HEK293 (cell line): ENCODE measurements at regions not wholly inside any gene's neighbourhood (a gene's known extent, or its start where the extent isn't known, plus 50 kb on each side); places are given as distances from the start of the nearest gene placed in this dataset.

Experiments used
- CTCF ChIA-PET: fragments of 350-600 bp; formaldehyde crosslinking; extraction: SDS; loops from one replicate; lab custom pipeline; 2021; ENCODE audit warnings: antibody characterized with exemption; lab: Yijun Ruan, JAX
- POLR2A ChIA-PET: fragments of 300-600 bp; formaldehyde crosslinking; extraction: SDS; loops from one replicate; lab custom pipeline; 2020; ENCODE audit warnings: antibody characterized with exemption, inconsistent platforms; lab: Yijun Ruan, JAX
- H3K27ac ChIP-seq: fragments of 200-500 bp; sonication (Bioruptor generic); 2 replicates; pipeline ENCODE4 v1.5.1; 2014; ENCODE audit warnings: low read depth, low read length, control low read depth, inconsistent platforms; ENCODE audit errors: extremely low read depth
- H3K36me3 ChIP-seq, 2 experiments: fragments of 200-500 bp in 1 of 2; sonication (Bioruptor generic) in 1 of 2; 1 replicate in 1 of 2; 2 replicates in 1 of 2; pipeline ENCODE4 v1.5.1; 2014 to 2017; ENCODE audit warnings: inconsistent platforms in 2 of 2, low read length in 2 of 2; ENCODE audit not compliant: control insufficient read depth in 2 of 2, insufficient read depth in 1 of 2
- H3K4me1 ChIP-seq: fragments of 200-500 bp; sonication (Bioruptor generic); 2 replicates; pipeline ENCODE4 v1.5.1; 2014; ENCODE audit warnings: mild to moderate bottlenecking, low read length, inconsistent platforms; ENCODE audit not compliant: control insufficient read depth, insufficient read depth
- H3K4me3 ChIP-seq: 2 replicates; pipeline ENCODE4 v1.5.1; 2011; ENCODE audit warnings: low read depth, mild to moderate bottlenecking, control low read depth, low read length, moderate library complexity
- H3K9me3 ChIP-seq: fragments of 200-500 bp; sonication (Bioruptor generic); 2 replicates; pipeline ENCODE4 v1.5.1; 2014; ENCODE audit warnings: low read depth, low read length, inconsistent platforms; ENCODE audit not compliant: control insufficient read depth, insufficient read depth
- GFI1B ChIP-seq: fragments of 450-650 bp; formaldehyde crosslinking; IDR thresholded peaks from 2 replicates; pipeline ENCODE4 v1.5.1; 2016; ENCODE audit warnings: missing biosample characterization, missing genetic modification characterization
- GLIS1 ChIP-seq: fragments of 450-650 bp; formaldehyde crosslinking; IDR thresholded peaks from 2 replicates; pipeline ENCODE4 v1.5.1; 2016; ENCODE audit warnings: missing biosample characterization, missing genetic modification characterization
- SCRT1 ChIP-seq: fragments of 450-650 bp; formaldehyde crosslinking; IDR thresholded peaks from 2 replicates; pipeline ENCODE4 v1.5.1; 2016; ENCODE audit warnings: missing biosample characterization, missing genetic modification characterization, borderline replicate concordance
- SCRT2 ChIP-seq: fragments of 450-650 bp; formaldehyde crosslinking; IDR thresholded peaks from 2 replicates; pipeline ENCODE4 v1.5.1; 2016; ENCODE audit warnings: missing biosample characterization, missing genetic modification characterization
- ZBTB21 ChIP-seq: fragments of 450-650 bp; formaldehyde crosslinking; IDR thresholded peaks from 2 replicates; pipeline ENCODE4 v1.5.1; 2017; ENCODE audit warnings: missing biosample characterization, missing genetic modification characterization
- ZNF112 ChIP-seq: fragments of 450-650 bp; formaldehyde crosslinking; IDR thresholded peaks from 2 replicates; pipeline ENCODE4 v1.5.0; 2017; ENCODE audit warnings: missing biosample characterization, missing genetic modification characterization
- ZNF132 ChIP-seq: fragments of 450-650 bp; formaldehyde crosslinking; IDR thresholded peaks from 2 replicates; pipeline ENCODE4 v1.5.1; 2017; ENCODE audit warnings: missing biosample characterization, missing genetic modification characterization, borderline replicate concordance
- ZNF174 ChIP-seq: fragments of 450-650 bp; formaldehyde crosslinking; IDR thresholded peaks from 2 replicates; pipeline ENCODE4 v1.5.0; 2017; ENCODE audit warnings: missing biosample characterization, mild to moderate bottlenecking, missing genetic modification characterization
- ZNF202 ChIP-seq: fragments of 450-650 bp; formaldehyde crosslinking; IDR thresholded peaks from 2 replicates; pipeline ENCODE4 v1.5.1; 2016; ENCODE audit warnings: missing biosample characterization, missing genetic modification characterization, borderline replicate concordance
- ZNF266 ChIP-seq: fragments of 450-650 bp; formaldehyde crosslinking; IDR thresholded peaks from 2 replicates; pipeline ENCODE4 v1.5.1; 2016; ENCODE audit warnings: missing biosample characterization, missing genetic modification characterization, low read depth
- ZNF350 ChIP-seq: fragments of 450-650 bp; formaldehyde crosslinking; IDR thresholded peaks from 2 replicates; pipeline ENCODE4 v1.5.0; 2017; ENCODE audit warnings: missing biosample characterization, mild to moderate bottlenecking, missing genetic modification characterization
- ZNF510 ChIP-seq: fragments of 450-650 bp; formaldehyde crosslinking; IDR thresholded peaks from 2 replicates; pipeline ENCODE4 v1.5.1; 2018; ENCODE audit warnings: mild to moderate bottlenecking, missing genetic modification characterization, missing biosample characterization; ENCODE audit not compliant: insufficient replicate concordance
- ZNF514 ChIP-seq: fragments of 450-650 bp; formaldehyde crosslinking; IDR thresholded peaks from 2 replicates; pipeline ENCODE4 v1.5.1; 2016; ENCODE audit warnings: missing biosample characterization, missing genetic modification characterization
- ZNF571 ChIP-seq: fragments of 450-650 bp; formaldehyde crosslinking; IDR thresholded peaks from 2 replicates; pipeline ENCODE4 v1.5.0; 2017; ENCODE audit warnings: missing biosample characterization, missing genetic modification characterization
- TF ChIP-seq, protein P1 (sequence below): fragments of 450-650 bp; formaldehyde crosslinking; IDR thresholded peaks from 2 replicates; pipeline ENCODE4 v1.5.1; 2017; ENCODE audit warnings: missing biosample characterization, missing genetic modification characterization
- TF ChIP-seq, protein P2 (sequence below): fragments of 450-650 bp; formaldehyde crosslinking; IDR thresholded peaks from 2 replicates; pipeline ENCODE4 v1.5.1; 2016; ENCODE audit warnings: missing biosample characterization, missing genetic modification characterization
- TF ChIP-seq, protein P3 (sequence below): fragments of 450-650 bp; formaldehyde crosslinking; IDR thresholded peaks from 2 replicates; pipeline ENCODE4 v1.5.1; 2016; ENCODE audit warnings: missing biosample characterization, missing genetic modification characterization

DNA sequence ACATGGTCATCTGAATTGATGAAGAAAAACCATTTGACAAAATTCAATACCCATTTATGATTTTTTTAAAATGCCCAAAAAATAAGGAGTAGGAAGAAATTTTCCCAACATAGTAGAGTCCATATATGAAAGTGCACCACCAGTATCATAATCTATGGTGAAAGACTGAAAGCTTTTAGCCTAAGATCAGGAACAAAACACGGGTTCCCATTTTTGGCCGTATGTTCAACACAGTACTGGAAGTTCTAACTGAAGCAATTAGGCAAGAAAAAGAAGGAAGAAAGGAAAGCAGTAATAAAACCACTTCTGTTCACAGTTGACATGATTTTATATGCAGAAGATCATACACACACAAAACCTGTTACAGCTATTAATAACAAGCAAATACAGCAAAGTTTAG, 227.8 kb upstream of the RAB4A start:
- Histone ChIP-seq H3K36me3 (no peaks in the 10 kb centered on the region), H3K27ac (no peak overlapping the region), H3K4me3 (no peak overlapping the region), H3K4me1 (no peaks in the 10 kb centered on the region), H3K9me3 (no peaks in the 10 kb centered on the region)
- ChIA-PET POLR2A (no interaction called here), CTCF (no interaction called here)
- TF ChIP-seq ZNF350 (no peak), SCRT1 (peak; percentile 15; the same call in 1 of the 2 replicates)

DNA sequence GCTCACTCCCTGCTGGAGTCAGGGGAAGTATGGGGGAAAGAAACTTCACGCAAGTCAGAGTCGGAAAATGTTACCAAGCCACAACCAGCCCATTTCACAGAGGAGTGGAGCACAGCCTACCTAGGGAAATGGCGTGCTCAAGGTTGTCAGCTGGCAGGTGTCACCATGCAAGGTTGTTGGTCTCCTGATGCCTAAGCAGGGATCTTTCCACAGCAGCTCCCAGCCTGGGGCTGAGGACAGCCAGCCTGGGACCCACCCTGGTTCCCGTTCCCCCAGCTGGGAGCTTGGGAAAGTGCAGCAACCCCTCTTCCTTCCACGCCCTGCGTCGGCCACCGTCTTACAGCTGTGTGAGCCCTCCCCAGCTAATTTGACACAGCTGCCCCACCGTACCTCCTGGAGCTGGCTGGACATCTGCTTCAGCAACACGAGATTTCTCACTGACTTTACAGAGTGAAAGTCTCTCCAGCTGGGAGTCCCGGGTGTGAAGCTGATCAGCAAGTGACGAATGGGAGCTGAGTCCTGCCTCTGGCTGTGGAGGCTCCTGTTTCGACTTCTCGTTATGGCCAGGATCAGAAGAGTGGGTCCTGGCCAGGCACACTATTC, 224.6 kb upstream of the RAB4A start:
- H3K27ac ChIP-seq, result no peak overlapping the region
- H3K9me3 ChIP-seq, result no peaks in the 10 kb centered on the region; the same call in 1 of the 2 replicates
- POLR2A ChIA-PET, result no interaction called here
- no peaks in the 10 kb centered on the region for H3K4me1 ChIP-seq
- no peak overlapping the region for H3K4me3 ChIP-seq
- no peaks in the 10 kb centered on the region for H3K36me3 ChIP-seq
- CTCF ChIA-PET, result no interaction called here
- TF ChIP-seq, protein P1, sequence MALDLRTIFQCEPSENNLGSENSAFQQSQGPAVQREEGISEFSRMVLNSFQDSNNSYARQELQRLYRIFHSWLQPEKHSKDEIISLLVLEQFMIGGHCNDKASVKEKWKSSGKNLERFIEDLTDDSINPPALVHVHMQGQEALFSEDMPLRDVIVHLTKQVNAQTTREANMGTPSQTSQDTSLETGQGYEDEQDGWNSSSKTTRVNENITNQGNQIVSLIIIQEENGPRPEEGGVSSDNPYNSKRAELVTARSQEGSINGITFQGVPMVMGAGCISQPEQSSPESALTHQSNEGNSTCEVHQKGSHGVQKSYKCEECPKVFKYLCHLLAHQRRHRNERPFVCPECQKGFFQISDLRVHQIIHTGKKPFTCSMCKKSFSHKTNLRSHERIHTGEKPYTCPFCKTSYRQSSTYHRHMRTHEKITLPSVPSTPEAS (tag by site-specific recombination), result no peak
- TF ChIP-seq, protein P2, sequence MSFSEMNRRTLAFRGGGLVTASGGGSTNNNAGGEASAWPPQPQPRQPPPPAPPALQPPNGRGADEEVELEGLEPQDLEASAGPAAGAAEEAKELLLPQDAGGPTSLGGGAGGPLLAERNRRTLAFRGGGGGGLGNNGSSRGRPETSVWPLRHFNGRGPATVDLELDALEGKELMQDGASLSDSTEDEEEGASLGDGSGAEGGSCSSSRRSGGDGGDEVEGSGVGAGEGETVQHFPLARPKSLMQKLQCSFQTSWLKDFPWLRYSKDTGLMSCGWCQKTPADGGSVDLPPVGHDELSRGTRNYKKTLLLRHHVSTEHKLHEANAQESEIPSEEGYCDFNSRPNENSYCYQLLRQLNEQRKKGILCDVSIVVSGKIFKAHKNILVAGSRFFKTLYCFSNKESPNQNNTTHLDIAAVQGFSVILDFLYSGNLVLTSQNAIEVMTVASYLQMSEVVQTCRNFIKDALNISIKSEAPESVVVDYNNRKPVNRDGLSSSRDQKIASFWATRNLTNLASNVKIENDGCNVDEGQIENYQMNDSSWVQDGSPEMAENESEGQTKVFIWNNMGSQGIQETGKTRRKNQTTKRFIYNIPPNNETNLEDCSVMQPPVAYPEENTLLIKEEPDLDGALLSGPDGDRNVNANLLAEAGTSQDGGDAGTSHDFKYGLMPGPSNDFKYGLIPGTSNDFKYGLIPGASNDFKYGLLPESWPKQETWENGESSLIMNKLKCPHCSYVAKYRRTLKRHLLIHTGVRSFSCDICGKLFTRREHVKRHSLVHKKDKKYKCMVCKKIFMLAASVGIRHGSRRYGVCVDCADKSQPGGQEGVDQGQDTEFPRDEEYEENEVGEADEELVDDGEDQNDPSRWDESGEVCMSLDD (tag by site-specific recombination), result no peak
- TF ChIP-seq, protein P3, sequence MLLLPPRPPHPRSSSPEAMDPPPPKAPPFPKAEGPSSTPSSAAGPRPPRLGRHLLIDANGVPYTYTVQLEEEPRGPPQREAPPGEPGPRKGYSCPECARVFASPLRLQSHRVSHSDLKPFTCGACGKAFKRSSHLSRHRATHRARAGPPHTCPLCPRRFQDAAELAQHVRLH (tag by site-specific recombination), result no peak
- TF ChIP-seq ZNF132 (tag by site-specific recombination) (no peak), ZNF112 (tag by site-specific recombination) (no peak), ZBTB21 (tag by site-specific recombination) (no peak), GLIS1 (tag by site-specific recombination) (no peak), ZNF510 (tag by site-specific recombination) (no peak), SCRT2 (tag by site-specific recombination) (no peak), ZNF514 (tag by site-specific recombination) (no peak), ZNF571 (tag by site-specific recombination) (no peak)

DNA sequence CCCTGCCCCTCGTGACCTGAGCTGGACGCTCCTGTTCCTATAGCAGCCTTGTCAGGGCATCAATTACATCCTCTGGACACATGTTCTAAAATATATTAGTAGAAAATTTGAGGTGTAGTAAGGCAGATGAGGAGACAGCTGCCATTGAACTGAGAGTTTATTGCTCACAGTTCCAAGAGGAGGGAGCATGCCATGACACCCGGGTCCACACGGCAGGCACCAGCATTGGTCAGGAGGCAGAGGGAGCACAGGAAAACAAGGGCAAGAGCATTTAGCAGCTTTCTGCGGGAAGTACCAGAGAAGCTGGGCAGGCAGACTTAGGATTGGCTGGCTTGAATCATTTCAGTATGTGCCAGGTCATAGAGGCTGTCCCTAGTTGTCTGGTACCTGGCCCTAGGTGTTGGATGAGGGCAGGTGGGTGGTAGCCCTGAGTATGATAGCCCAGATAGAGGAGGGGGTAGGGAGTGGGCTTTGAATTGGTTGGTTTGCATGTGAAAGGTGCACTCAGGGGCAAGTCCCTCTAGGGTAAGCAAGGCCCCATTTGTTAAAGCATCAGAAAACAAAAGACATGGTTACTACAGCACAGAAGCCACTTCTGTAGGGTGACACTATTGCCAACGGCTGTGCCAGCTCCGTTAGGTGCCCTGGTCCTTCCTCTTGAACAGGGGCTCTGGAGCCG, 223.6 kb upstream of the RAB4A start:
- no peak overlapping the region for H3K27ac ChIP-seq
- ChIA-PET CTCF (interaction anchor here (0.7 kb wide), 2 partner anchors 157 to 195 kb away, joined by 3 to 5 read pairs; no protein-coding TSS in a partner anchor), POLR2A (interaction anchor here (0.6 kb wide), 1 partner anchor 53 kb away, joined by 5 read pairs; no protein-coding TSS in a partner anchor)
- H3K4me1 ChIP-seq, result no peaks in the 10 kb centered on the region
- H3K36me3 ChIP-seq, result no peaks in the 10 kb centered on the region
- TF ChIP-seq ZNF266 (peak; percentile 73), ZNF174 (tag by site-specific recombination) (no peak), ZNF202 (tag by site-specific recombination) (no peak), GFI1B (no peak)
- H3K4me3 ChIP-seq, result no peak overlapping the region
- H3K9me3 ChIP-seq, result no peaks in the 10 kb centered on the region; the same call in 1 of the 2 replicates
